HG02763 (cell line): ENCODE measurements at regions not wholly inside any gene's neighbourhood (a gene's known extent, or its start where the extent isn't known, plus 50 kb on each side); places are given as distances from the start of the nearest gene placed in this dataset.
"Not testable (repeated sequence)": the region's sequence is repeated elsewhere in the genome, so short reads cannot be mapped to it uniquely, and the experiment has no call there.

Experiments used
- ATAC-seq: cut with Tn5 transposase; IDR thresholded peaks from one replicate; pipeline ENCODE4 v1.9.1; 2021; ENCODE audit warnings: mild to moderate bottlenecking, moderate library complexity; ENCODE audit not compliant: unreplicated experiment

GRCh38 chr6:179340-179950, 112.8 kb upstream of the DUSP22 start:
- no peak for ATAC-seq

DNA sequence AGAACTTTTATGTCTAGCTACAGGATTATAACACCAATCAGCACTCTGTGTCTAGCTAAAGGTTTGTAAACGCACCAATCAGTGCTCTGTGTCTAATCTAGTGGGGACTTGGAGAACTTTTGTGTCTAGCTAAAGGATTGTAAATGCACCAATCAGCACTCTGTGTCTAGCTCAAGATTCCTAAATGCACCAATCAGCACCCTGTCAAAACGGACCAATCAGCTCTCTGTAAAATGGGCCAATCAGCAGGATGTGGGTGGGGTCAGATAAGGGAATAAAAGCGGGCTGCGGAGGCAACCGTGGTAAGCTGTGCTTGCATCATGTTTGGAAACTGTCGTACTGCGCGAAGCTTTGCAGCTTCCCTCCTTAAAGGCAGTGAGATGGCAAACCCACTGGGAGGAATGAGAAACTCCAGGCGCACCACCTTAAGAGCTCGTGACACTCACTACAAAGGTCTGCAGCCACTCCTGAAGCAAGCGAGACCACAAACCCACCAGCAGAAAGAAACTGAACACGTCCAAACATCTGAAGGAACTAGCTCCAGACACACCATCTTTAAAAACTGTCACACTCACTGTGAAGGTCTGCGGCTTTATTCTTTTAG, 112.1 kb upstream of the DUSP22 start:
- ATAC-seq: not testable (repeated sequence)

- ATAC-seq: no peak
Measured at GRCh38 chr6:181049-181654, 111.1 kb upstream of the DUSP22 start.

DNA sequence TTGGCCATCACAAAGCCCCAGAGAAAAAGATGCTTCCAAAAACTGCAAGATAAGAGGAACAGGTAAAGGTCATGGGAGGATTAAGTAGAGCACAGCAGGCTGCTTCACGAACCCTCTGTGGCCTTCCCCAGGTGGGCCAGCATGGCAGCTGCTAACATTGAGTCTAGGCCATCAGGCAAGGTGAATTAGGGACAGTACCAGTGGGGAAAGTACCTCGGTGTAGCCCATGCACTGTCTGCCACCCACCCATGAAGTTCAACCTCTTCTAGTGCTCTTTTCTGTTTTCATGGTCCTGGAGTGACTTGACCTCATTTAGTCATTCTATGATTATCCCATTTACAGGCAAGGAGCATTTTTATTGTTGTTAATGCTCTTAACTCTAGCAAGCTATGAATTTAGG, 108.6 kb upstream of the DUSP22 start:
- no peak for ATAC-seq

GRCh38 chr6:184161-184700, 108.1 kb upstream of the DUSP22 start:
- ATAC-seq: no peak

DNA sequence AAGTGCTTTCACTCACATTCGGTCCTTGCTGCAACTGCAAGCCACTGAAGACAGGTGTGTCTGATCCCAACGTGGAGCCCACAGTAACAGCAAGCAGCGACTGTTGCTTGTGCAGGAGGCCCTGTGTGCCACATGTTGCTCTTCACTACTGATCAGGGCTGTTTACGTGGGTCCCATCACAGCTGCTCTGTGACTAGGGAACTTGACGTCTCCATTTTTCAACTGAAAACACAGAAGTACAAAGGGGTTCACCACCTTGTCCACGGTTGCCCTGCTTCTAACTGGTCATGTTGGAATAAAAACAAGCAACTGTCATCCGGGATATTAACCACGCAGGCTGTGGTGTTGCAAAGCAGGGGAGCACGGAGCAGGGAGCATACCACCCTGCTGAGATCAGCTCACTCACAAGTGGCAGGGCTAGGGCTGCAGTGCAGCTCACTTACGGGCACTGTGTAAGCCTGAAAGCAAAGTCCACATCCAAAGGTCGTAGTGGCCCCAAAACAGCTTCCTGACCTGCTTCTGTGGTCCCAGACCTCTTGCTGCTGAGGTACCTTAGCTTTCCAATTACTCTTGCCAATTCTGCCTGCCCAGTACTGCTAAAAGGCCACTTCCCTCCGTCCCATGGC, 105.8 kb upstream of the DUSP22 start:
- ATAC-seq: no peak

- ATAC-seq: no peak
Measured at GRCh38 chr6:187210-187861, 105.0 kb upstream of the DUSP22 start.

DNA sequence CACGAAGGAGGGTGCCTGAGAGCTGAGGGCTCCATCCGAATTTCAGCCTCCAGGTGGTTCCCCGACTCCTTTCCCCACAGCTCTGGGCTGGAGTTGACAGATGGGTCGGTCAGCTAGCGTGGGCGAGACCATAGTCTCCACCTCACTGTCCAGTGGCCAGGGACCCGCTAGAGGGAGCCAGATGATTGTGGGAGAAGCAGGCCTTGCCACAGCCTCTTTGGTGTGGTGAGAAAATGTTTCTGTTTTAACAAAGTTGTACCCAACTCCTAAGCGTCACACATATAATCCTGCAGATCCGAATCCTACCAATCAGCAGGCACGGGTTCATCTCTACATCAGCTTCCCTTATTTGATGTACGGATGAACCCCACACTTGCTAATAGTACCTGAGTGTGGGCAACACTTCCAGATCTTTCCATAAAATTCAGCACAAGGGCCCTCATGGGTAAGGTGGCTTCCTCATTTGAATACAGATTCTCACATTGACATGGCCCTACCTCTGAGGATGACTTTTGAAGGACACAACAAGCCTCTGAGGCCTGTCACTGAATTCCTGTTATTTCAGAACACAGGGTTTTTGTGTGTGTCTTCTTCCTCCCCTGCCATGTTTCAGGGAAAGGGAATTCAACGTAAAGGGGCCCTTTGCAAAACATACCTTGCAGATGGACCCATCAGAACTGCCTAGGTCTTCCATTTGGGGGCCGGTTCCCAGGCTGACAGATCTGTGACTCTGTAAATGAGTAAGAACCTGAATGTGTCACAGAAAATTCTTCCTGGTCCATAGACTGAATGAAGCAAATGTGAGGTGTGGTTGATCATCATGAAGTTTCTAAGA, 103.2 kb upstream of the DUSP22 start:
- peak; percentile 72 for ATAC-seq

DNA sequence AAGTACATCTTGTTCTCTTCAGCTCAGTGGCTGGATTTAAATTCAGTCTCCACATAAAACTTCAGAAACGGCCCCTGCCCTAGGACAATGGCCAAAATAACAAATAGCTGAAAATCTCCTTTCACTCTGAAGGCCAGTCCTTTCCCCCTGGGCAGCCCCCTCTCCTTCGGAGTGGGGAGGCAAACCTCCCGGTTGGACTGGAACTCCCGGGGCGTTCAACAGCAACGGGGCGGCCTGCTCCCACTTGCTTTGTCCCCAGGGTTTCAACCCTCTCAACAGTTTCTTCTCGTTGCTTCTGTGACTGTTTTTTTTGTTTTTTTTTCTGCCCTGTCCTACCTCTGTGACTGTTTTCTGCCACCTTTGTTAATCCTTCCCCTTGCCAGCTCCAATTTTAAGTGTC, 102.6 kb upstream of the DUSP22 start:
- no peak for ATAC-seq

DNA sequence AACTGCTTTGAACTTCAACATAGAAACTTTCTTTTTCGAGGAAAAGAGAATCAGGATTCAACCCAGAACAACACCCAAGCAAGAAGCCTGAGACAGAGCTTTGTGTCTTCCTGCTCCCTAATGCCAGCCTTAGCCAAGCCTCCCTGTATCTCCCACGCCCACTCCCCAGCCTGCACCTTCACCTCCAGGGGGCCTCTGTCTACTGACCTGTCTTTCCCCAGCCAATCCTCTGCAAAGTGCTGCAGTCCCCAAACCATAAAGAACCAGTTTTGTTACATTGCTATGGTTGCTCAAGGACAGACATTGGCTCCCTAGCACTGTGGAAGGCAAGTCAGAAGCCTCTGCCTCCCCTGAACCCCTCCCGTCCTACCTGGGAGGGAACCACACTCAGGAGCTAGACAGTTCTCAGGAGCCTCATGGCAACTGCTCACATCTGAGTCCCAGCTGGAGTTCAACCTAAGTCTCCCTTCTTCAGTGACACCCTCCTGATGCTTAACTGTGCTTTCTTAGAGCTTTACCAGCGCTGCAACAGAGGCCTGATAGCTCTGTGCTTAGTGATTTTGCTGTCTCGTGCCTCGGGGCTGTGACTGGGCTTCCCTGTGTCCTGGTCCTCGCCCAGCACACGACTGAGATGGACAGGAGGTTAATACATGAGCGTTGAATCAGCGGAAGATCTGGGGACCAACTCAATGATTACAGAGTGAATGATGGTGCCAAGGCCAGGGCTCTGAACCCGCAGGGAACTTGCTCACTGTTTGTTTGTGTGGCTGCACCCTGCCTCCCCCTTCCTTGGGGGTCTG, 101.5 kb upstream of the DUSP22 start:
- ATAC-seq: no peak

- ATAC-seq: no peak
Measured at GRCh38 chr6:191487-192312, 100.6 kb upstream of the DUSP22 start.

DNA sequence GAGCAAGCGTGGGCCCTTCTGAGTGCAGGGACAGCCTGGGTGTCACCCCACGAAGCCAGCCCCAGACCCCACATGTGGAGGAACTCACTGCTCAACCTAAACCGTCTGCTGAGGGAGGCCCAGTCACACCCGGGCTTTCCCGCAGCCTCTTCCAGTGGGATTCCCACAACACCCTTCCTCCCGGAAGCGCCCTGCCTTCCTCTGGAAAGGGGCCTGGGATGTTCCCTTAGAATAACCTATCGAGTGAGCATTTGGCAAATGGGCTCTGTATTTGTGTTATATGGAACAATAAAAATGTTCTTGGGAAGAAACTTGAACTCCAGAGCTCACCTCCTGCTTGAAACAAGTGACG, 100.0 kb upstream of the DUSP22 start:
- no peak for ATAC-seq

DNA sequence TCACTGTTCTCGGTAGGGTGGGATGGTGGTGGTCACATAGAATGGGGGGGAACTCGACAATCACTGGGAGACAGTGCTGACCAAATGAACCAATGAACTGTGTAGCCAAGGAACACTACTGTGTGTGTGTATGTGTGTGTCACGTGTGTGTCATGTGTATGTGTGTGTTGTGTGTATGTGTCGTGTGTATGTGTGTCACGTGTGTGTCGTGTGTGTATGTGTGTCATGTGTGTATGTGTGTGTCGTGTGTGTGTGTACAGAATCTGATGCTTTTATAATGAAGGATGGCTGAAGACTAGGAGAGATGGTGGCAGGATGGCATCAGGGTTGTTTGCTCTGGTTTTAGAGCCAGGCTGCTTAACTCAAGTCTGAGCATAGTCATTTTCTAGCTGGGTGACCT, 99.1 kb upstream of the DUSP22 start:
- ATAC-seq: no peak

GRCh38 chr6:193773-194310, 98.4 kb upstream of the DUSP22 start:
- no peak for ATAC-seq

DNA sequence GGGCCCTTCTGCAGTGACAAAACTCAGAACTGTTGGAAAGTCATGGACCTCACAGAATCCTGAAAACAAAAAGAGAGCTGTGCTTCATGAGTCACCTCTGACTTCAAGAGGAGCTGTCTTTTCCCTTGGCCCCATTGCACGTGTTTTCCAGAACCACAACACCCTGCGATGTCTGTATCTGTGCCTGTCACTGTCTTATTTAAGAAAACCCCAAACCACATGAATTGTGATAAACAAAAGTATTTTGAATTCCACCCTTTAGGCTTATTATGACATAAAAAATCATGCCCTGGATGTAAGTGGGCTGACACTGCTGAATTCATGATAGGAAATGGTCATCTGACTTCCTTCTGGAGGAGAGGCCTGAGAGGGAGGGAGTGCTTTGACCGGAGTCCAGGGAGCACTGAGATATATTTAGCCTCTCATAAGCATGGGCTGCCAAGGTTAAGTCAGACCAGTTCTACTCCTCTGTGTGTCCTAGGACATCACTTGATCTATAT, 96.4 kb upstream of the DUSP22 start:
- no peak for ATAC-seq

DNA sequence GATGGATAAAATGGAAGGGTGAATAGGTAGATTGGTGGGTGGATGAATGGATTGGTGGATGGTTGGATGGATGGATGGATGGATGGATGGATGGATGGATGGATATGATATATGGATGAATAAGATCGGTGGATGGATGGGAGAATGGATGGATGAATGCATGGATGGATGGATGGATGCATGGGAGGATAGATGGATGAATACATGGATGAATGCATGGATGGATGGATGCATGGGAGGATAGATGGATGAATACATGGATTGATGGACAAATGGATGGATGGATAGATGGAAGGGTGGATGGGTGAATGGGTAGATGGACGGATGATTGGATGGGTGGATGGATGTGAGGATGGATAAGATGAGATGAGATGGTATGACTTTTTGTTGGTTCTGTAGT, 95.7 kb upstream of the DUSP22 start:
- ATAC-seq: no peak

DNA sequence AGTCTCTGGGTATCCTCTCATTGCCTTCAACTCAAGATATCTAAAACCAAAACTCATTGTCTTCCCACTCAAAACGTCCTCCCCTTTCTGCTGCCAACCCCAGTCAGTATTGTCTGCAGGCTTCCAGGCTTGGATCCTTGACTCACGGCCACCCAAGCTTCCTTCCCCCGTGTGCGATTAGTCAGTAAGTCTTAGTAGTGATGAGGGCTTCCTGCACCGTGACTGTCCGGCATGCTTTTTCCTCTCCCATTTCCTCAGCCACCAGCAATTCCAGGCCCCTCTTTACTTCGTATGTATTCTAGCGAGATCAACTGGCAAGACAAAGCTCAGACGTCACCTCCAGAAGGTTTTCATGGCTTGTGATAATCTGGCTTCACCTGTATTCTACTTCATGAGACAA, 88.6 kb upstream of the DUSP22 start:
- ATAC-seq: no peak

- ATAC-seq: no peak
Measured at GRCh38 chr6:206264-206663, 86.0 kb upstream of the DUSP22 start.

DNA sequence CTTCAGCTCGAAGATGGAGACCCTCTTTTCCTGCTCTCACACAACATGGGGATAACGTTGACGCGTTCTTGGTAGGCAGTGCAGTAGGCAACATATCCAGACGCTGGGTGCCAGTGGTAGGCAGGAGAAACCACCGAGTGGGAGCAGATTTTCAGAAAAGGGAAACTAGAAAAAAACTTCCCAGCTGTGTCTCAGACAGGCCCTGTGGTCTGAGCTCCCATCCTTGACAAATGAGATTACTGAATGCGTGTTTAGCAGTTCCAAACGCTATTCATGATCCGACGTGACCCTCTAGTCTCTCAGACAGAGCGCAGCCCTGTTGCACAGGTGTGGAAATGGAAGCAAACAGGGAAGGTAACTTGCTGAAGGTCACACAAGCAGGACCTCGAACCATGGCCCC, 83.9 kb upstream of the DUSP22 start:
- no peak for ATAC-seq
